SK-N-SH treated with all-trans-retinoic acid at 6 μM for 48 hours (cell line): ENCODE measurements at regions not wholly inside any gene's neighbourhood (a gene's known extent, or its start where the extent isn't known, plus 50 kb on each side); places are given as distances from the start of the nearest gene placed in this dataset.

Experiments
- ISL1 ChIP-seq: fragments of 250-450 bp; sonication (Bioruptor Pico); IDR thresholded peaks from 2 replicates; pipeline ENCODE4 v2.1.2; 2022; ENCODE audit warnings: mild to moderate bottlenecking, moderate library complexity
- RARB ChIP-seq: fragments of 250-450 bp; sonication (Bioruptor Pico); IDR thresholded peaks from 2 replicates; pipeline ENCODE4 v1.8.0; 2021; ENCODE audit warnings: mild to moderate bottlenecking, moderate library complexity
- ZFP30 ChIP-seq: fragments of 450-650 bp; formaldehyde crosslinking; IDR thresholded peaks from 2 replicates; pipeline ENCODE4 v1.5.0; 2022; ENCODE audit warnings: mild to moderate bottlenecking, moderate library complexity
- ZNF70 ChIP-seq: fragments of 450-650 bp; formaldehyde crosslinking; IDR thresholded peaks from 2 replicates; pipeline ENCODE4 v1.5.0; 2020; ENCODE audit warnings: mild to moderate bottlenecking, moderate library complexity
- TF ChIP-seq, protein P1 (sequence below): fragments of 250-450 bp; sonication (Bioruptor Pico); IDR thresholded peaks from 2 replicates; pipeline ENCODE4 v1.8.0; 2020; ENCODE audit warnings: mild to moderate bottlenecking, moderate library complexity, borderline replicate concordance
- TF ChIP-seq, protein P2 (sequence below): fragments of 250-450 bp; sonication (Bioruptor Pico); IDR thresholded peaks from 2 replicates; pipeline ENCODE4 v1.5.1; 2021; ENCODE audit warnings: mild to moderate bottlenecking, moderate library complexity

DNA sequence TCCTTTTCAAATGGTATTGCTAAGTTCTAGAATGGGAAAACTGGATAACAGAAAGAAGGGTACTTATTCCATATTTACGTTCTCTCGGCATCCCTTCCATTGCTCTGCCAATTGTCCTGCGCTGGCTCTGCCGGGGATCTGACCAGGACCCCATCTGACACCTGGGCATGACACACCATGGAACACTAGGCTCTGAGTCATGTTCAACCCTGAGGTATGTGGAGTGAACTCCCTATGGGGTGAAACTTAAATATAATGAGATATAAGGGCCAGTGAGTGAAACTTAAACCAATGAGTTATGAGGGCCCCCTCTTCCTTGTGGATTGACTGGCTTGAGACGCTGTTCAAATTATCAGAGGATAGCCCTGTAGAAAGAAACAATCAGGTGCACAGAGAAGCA, 55.1 kb upstream of the ZEB1 start:
- TF ChIP-seq, protein P1, sequence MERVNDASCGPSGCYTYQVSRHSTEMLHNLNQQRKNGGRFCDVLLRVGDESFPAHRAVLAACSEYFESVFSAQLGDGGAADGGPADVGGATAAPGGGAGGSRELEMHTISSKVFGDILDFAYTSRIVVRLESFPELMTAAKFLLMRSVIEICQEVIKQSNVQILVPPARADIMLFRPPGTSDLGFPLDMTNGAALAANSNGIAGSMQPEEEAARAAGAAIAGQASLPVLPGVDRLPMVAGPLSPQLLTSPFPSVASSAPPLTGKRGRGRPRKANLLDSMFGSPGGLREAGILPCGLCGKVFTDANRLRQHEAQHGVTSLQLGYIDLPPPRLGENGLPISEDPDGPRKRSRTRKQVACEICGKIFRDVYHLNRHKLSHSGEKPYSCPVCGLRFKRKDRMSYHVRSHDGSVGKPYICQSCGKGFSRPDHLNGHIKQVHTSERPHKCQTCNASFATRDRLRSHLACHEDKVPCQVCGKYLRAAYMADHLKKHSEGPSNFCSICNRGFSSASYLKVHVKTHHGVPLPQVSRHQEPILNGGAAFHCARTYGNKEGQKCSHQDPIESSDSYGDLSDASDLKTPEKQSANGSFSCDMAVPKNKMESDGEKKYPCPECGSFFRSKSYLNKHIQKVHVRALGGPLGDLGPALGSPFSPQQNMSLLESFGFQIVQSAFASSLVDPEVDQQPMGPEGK (CRISPR knock-in tag), result no peak
- no peak for TF ChIP-seq ZFP30 (CRISPR knock-in tag)
- TF ChIP-seq, protein P2, sequence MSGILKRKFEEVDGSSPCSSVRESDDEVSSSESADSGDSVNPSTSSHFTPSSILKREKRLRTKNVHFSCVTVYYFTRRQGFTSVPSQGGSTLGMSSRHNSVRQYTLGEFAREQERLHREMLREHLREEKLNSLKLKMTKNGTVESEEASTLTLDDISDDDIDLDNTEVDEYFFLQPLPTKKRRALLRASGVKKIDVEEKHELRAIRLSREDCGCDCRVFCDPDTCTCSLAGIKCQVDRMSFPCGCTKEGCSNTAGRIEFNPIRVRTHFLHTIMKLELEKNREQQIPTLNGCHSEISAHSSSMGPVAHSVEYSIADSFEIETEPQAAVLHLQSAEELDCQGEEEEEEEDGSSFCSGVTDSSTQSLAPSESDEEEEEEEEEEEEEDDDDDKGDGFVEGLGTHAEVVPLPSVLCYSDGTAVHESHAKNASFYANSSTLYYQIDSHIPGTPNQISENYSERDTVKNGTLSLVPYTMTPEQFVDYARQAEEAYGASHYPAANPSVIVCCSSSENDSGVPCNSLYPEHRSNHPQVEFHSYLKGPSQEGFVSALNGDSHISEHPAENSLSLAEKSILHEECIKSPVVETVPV, result no peak
- no peak for TF ChIP-seq ZNF70 (CRISPR knock-in tag)
- no peak for TF ChIP-seq RARB
- no peak for TF ChIP-seq ISL1 (CRISPR knock-in tag)
